ENCODE measurements at regions not wholly inside any gene's neighbourhood (a gene's known extent, or its start where the extent isn't known, plus 50 kb on each side); places are given as distances from the start of the nearest gene placed in this dataset.

GRCh38 chr22:44605486-44605885 lies 96.5 kb upstream of the PRR5 start:
- intact Hi-C loops (cut with DNase I): no loop called here
- H3K27me3 ChIP-seq: peaks cover 3% of the 10 kb centered on the region
- H3K27ac ChIP-seq: no peak overlapping the region
- no peak overlapping the region for H3K4me3 ChIP-seq
- no peaks in the 10 kb centered on the region for H3K36me3 ChIP-seq (replicated peaks in 1 of 2)
- no peaks in the 10 kb centered on the region for H3K9me3 ChIP-seq (replicated peaks in 1 of 3)
- TF ChIP-seq CTCF (IDR thresholded peaks at IDR 0.05) (no peak), POLR2A (IDR thresholded peaks at IDR 0.05) (no peak)
- WGBS, 4 donors: 70 to 78% (median 73%) methylated on average over 2 to 9 of the region's 9 CpGs
- no peaks in the 10 kb centered on the region for H3K4me1 ChIP-seq (replicated peaks in 1 of 2)
- no peak for DNase-seq

- 60 to 74% (median 71%) methylated on average over 1 to 6 of the region's 6 CpGs for WGBS, 4 donors
- no peaks in the 10 kb centered on the region for H3K4me1 ChIP-seq (replicated peaks in 1 of 2)
Observed at GRCh38 chr22:44604991-44605390, 97.0 kb upstream of the PRR5 start.

GRCh38 chr22:44604455-44604854 lies 97.5 kb upstream of the PRR5 start:
- Histone ChIP-seq H3K4me3 (no peak overlapping the region), H3K4me1 (replicated peaks in 1 of 2) (no peaks in the 10 kb centered on the region), H3K36me3 (replicated peaks in 1 of 2) (no peaks in the 10 kb centered on the region), H3K9me3 (replicated peaks in 1 of 3) (no peaks in the 10 kb centered on the region), H3K27ac (no peak overlapping the region), H3K27me3 (peaks cover 3% of the 10 kb centered on the region)
- 71 to 92% (median 86%) methylated on average over 4 of the region's 4 CpGs for WGBS, 4 donors
- TF ChIP-seq CTCF (IDR thresholded peaks at IDR 0.05) (no peak), POLR2A (IDR thresholded peaks at IDR 0.05) (no peak)
- DNase-seq: no peak
- intact Hi-C loops (cut with DNase I): no loop called here

More at GRCh38 chr22:44604991-44605390, 97.0 kb upstream of the PRR5 start:
- TF ChIP-seq CTCF (IDR thresholded peaks at IDR 0.05): no peak
- TF ChIP-seq POLR2A (IDR thresholded peaks at IDR 0.05): no peak
- Histone ChIP-seq H3K27ac (no peak overlapping the region), H3K9me3 (replicated peaks in 1 of 3) (no peaks in the 10 kb centered on the region), H3K36me3 (replicated peaks in 1 of 2) (no peaks in the 10 kb centered on the region), H3K4me3 (no peak overlapping the region), H3K27me3 (peaks cover 3% of the 10 kb centered on the region)
- no peak for DNase-seq
- intact Hi-C loops (cut with DNase I): no loop called here

- H3K4me3 ChIP-seq: no peak overlapping the region
- H3K4me1 ChIP-seq (replicated peaks in 1 of 2): no peaks in the 10 kb centered on the region
- intact Hi-C loops (cut with DNase I): no loop called here
- WGBS, 4 donors: 69 to 82% (median 75%) methylated on average over 11 of the region's 11 CpGs
- no peak for DNase-seq
- no peak overlapping the region for H3K27ac ChIP-seq
- H3K27me3 ChIP-seq: peaks cover 3% of the 10 kb centered on the region
- no peaks in the 10 kb centered on the region for H3K9me3 ChIP-seq (replicated peaks in 1 of 3)
- no peaks in the 10 kb centered on the region for H3K36me3 ChIP-seq (replicated peaks in 1 of 2)
- no peak for TF ChIP-seq CTCF (IDR thresholded peaks at IDR 0.05)
- TF ChIP-seq POLR2A (IDR thresholded peaks at IDR 0.05): no peak
Observed at GRCh38 chr22:44603767-44604166, 98.2 kb upstream of the PRR5 start.
